EL (cell line): ENCODE measurements at regions not wholly inside any gene's neighbourhood (a gene's known extent, or its start where the extent isn't known, plus 50 kb on each side); places are given as distances from the start of the nearest gene placed in this dataset.
"Not testable (repeated sequence)": the region's sequence is repeated elsewhere in the genome, so short reads cannot be mapped to it uniquely, and the experiment has no call there.

Source experiments
- DNase-seq: peaks from one replicate; pipeline ENCODE4 v3.0.0-alpha.2; 2016

DNA sequence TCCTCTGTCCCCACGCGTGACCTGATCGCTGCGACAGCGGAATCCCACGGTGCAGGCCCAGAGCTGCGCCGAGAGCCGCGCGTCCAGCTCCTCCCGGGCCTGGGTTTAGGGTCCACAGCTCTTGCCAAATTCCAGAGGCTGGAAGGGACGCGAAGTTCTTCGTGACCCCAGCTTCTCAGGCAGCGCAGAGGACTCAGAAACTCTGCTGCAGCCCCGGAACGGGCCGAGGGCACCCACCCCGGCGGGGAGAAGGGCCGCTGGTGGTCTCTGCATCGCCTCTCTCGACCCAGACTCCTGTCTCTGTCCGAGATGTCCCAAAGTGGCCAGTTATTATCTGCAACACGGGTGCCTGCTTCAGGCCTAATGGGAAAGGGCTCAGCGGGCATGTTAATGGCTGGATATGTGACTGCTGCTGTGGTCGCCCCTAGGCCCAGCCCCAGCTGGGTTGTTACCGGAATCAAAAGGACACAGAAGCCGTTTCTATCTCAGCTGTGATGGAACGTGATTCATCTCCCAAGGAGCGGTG lies 236.4 kb downstream of the VRK1 start:
- DNase-seq: no peak

DNA sequence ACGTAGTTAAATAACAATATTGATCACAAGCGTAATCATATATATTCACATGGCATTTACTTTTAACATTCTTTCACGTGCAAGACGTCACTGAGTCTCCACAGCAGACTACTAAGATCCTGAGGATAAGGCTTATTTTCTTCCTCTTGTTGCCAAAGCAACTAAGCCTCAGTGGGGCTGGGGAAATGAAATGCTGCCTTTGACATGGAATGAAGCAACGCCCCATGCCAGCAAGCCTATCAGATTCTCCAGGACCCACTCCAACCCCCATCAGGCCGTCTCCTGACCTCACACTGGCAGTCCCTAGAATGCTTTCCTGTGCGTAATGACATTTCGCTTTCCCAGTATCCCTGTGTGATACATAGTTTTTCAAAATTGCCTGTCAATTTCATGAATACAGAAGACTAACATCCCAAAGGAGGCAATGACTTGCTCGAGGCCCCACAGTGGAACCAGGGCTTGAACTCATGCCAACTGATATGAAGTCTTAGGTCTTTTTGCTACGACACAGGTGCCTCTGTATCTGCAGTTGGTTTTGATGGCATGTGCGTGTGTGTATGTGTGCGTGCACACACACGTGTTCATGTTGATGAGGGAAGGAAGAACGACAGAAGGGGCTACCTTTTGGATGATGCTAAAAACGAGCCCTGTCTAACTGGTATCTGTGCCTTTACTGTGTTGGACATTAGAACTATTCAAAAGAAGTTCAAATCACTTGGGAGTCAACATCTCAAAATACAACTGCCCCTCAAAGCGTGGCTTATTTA lies 239.1 kb downstream of the VRK1 start:
- no peak for DNase-seq

GRCh38 chr14:97039717-97040363 lies 242.7 kb downstream of the VRK1 start:
- no peak for DNase-seq

DNA sequence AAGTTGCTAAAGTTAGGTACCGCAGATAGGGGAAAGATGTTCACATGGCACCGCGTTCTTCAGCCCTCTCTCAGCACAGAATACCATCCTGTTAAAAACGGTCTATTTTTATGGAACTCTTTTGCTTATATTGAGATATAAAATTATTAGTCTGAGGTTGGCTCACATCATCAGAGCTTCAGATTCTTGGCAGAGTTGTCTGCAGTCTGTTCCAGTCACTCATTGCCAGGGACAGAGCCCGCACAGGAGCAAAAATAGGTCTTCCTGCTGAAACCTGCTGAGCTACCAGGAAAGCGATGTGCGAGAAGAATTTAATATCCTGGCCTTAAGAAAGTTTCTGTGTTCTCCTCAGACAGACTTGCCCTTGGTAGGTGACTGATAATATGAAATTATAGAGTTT lies 249.8 kb downstream of the VRK1 start:
- DNase-seq: no peak

DNA sequence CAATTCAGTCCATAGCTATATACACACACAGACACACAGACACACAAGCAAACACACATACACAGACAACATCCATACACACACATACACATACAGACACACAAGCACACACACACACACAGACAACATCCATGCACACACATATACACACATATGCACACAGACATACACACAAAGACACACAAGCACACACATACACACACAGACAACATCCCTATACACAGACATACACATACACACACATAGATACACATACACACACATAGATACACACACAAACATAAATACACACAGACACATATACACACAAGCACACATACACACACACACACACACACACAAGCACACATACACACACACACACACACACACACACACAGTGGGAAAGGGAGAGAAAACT lies 254.8 kb downstream of the VRK1 start:
- no peak for DNase-seq

DNA sequence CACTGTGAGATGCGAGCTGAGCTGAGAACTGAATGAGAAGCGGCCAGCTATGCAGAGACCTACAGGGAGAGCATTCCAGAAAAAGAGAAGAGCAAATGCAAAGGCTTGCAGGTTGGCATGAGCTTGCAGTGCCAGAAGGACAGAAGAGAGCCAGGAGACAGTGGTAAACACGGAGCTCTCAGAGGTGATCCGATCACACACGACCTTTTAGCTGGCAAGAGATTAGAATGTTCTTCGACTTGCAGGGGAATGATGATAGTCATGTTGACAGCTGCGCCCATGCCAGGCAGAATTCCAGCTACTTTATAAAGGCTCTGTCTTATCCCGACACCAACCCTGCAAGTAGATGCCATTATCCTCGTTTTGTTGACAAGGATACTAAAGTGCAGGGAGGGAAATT lies 256.8 kb downstream of the VRK1 start:
- no peak for DNase-seq

DNA sequence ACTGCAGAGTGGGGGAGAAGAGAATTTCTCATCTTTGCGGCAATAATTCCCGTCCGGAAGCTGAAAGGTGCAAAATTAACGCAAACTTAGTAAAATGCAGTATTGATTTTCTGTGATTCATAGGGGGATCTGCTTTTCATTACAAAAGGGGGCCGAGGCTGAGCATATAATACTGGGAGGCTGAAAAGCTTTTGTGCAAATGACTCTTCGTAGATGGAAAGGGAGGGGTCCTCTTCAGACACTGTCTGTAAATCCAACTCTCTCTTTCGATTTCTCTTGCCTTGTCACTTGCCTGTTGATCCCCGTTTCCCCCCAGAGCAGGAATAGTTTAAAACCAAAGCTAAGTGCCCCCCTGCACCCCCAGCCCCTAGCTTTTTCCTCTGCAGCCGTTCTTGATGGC lies 258.2 kb downstream of the VRK1 start:
- no peak for DNase-seq

DNA sequence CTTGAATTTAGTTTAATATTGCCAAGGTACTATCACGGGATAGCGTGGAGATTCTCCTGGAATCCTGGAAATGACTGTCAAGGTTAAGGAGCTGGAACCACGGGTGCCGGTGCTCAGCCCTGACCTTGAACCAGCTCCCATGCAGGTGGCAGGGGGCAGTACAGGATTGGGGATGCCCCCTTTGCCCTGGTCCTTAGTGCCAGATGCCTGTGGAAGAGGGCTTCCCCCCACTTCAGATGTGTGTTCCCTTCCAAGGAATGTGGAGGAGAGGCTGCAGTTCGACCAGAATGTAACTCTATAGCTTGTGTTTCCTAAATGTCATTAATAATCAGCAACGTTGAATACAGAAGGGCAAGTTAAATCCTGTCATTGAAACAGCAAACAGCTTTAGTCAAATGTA lies 258.9 kb downstream of the VRK1 start:
- no peak for DNase-seq

DNA sequence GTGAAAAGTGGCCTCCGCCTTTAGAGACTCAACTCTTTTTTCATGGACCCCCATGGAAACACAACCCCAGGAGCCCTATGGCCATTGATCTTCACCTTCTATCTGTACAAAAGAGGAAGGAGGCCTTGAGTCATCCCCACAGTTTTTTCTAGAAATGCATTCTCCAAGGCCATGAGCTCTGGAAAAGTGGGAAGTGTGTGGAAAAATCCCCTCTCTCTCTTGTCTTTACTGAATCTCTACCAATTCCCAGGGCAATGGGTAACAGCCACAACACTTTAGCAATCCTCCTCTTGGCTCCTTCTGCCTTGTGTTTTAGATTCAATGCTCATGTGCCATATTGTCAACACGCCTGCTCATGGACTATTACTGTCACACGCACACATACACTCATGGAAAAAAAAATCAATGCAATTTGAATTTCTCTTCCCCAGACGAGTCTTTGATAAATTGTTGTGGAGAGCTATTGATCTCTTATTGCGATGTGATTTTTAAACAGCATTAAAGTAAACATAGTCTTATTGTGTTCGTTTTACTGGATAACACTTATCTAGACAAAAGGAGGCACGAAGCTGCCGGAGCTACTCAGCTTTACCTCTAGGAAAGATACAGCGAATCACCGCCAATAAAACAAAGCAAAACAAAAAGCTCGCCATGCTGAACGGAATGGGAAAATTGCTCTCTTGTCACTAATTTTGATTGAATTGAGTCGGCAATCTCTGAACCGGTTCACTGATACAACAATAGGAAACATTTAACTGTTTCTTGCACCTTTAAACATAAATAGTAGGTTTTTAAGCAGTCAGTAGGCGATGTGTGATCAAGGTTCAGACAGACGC lies 260.3 kb downstream of the VRK1 start:
- no peak for DNase-seq

DNA sequence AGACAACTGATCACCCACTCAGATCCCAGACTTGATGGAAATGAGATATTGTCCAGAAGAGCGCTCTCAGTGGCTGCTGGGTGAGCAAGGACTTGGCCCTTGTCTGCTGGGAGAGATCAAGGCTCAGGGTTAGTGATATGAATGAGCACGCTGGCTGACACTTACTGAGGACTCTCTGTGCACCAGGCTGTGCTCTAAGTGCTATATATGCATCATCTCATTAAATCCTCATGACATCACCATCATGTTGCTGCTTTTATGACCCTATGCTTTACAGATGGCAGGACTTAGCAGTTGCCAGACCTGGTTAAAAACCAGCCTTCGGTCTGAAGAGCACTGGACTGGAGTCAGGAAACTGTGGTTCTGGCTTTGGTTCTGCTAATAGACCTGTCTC lies 260.9 kb downstream of the VRK1 start:
- DNase-seq: no peak

DNA sequence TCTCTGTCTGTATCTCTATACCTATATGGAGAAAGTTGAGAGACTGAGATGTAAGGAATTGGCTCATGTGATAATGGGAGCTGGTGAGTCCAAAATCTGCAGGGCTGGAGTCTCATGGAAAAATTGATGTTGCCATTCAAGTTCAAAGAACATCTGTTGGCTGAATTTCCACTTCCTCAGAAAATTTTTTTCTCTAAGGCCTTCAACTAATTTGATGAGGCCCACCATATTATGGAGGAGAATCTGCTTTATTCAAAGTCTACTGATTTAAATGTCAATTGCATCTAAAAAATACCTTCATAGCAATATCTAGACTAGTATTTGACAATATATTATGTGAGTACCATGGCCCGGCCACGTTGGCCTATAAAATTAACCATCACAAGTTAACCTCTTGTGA lies 261.4 kb downstream of the VRK1 start:
- no peak for DNase-seq

DNA sequence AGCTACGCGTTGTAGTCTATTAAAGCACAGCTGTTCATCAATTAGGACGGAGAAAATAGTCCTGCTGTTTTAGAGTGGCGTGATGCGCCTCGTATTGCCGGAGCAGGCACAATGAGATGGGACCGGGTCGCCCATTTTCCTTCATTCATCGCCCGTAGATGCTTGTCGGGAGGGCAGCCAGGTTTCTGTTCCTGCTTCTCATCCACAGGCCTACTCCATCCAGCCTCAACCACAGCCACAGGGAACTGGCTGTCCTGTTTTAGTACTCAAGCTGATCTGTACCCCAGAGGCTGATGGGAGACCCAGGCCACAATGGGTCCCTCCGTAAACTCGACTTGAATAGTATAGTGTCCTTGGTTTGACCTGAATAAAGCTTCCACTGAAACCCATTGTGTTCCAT lies 264.0 kb downstream of the VRK1 start:
- DNase-seq: no peak

DNA sequence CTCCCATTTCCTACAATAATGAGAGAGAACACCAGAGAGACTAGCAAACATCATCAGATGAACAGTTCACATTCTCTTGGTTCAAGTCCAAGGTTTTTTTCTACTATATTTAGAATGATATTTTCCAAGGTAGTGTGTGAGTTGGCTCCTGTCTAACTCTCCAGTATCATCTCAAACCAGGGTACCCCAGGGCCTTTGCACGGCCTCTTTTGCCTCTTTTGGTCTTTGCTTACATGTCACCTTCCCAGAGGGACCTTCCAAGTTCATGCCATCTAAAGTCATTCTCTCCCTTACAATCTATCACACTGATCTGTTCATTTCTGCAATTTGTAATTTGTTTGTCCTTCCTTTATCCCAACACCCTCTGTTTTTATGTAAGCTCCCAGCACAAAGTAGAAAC lies 264.5 kb downstream of the VRK1 start:
- DNase-seq: no peak

- no peak for DNase-seq
Measured at GRCh38 chr14:97065305-97066067, 268.3 kb downstream of the VRK1 start.

GRCh38 chr14:97066068-97066899 lies 269.1 kb downstream of the VRK1 start:
- no peak for DNase-seq

- DNase-seq: not testable (repeated sequence)
Measured at GRCh38 chr14:97068293-97068692, 271.1 kb downstream of the VRK1 start.

DNA sequence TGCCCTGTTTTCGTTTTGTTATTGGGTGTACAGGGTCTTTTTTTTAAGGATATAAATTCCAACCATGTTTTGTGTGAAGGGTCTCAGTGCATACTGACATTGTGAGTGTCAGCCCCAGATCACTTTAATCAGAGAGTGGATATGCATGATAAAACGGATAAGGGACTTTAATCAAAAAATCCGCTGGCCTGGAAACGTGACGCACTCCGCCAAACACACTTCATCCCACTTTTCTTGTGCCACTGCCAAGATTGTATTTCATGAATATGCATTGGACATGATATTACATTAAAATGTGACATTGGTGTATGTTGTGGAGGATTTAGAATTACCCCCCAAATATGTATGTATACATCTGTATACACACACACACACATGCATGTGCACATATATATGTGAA lies 273.1 kb downstream of the VRK1 start:
- no peak for DNase-seq

- DNase-seq: no peak
Measured at GRCh38 chr14:97071177-97071576, 274.0 kb downstream of the VRK1 start.

- no peak for DNase-seq
Measured at GRCh38 chr14:97073622-97074021, 276.4 kb downstream of the VRK1 start.

DNA sequence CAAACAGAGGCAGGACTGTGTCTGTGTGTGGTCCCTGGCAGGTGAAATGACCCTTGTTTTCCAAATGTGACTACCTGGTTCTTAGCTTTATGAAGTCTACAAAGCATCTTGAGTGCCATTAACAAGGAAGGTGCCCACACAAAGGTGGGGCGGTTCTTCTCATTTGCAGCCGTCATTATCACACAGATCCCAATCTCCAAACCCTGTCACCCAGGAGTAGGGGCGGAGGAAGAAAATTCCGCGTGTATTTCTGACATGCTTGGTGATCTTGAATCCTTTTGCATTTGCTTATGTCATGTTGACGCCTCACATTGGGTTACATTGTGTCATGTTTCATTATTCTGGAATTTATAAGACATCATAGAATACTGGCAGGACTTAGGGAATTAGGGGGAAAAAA lies 277.3 kb downstream of the VRK1 start:
- DNase-seq: no peak

DNA sequence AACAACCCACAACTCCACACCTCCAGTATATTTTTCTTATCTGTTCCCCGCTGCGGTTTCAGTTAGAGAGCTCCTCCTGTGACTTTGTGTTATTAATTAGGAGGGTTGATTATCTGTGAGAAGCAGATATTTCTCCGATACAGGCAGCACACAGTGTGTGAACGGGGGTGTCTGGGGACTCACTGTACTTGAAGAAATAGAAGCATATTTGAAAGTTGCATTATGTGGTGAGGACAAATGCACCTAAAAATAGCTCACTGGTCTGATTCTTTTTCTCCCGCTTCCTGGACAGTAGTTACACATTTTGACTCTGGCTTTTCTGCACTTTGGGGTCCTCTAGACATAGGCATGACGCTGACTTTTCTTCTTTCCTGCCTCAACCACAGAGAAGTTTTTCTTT lies 277.7 kb downstream of the VRK1 start:
- no peak for DNase-seq

DNA sequence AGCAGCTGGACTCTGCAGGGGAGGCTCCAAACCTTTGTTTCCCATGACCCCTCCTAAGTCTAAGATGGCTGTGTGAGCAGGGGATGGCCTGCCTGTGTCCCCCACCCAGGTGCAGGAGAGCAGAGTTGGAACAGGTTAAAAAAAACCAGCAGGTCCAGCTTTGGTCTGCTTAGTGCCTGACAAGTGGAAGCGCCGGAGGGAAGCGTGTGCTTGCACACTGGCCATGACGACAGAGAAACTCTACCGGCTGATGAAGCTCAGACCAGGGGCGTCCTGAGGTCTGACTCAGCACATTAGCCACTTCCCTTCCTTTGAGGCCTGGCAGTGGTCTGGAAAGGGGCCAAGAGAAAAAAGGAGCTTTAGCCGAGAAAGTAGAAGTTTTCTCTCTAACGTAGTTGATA lies 280.1 kb downstream of the VRK1 start:
- DNase-seq: no peak
